Astrocyte of the cerebellum (primary cell): ENCODE measurements at regions not wholly inside any gene's neighbourhood (a gene's known extent, or its start where the extent isn't known, plus 50 kb on each side); places are given as distances from the start of the nearest gene placed in this dataset.

Experiments used
- DNase-seq: peaks from one replicate; pipeline ENCODE4 v3.0.0-alpha.2; 2011; ENCODE audit warnings: low read depth
- H3K4me3 ChIP-seq: 2 replicates; pipeline ENCODE4 v1.5.1; 2011; ENCODE audit warnings: mild to moderate bottlenecking, low read depth, low read length, moderate library complexity
- in situ Hi-C: cut with HindIII; loops from 2 replicates; pipeline ENCODE4 v1.10.0; 2017; ENCODE audit warnings: low sequenced_read_pairs
- TF ChIP-seq, protein P1 (sequence below): IDR thresholded peaks from 2 replicates; pipeline ENCODE4 v1.5.1; 2012; ENCODE audit warnings: low read length, low read depth, moderate library complexity, mild to moderate bottlenecking; ENCODE audit errors: missing control alignments

DNA sequence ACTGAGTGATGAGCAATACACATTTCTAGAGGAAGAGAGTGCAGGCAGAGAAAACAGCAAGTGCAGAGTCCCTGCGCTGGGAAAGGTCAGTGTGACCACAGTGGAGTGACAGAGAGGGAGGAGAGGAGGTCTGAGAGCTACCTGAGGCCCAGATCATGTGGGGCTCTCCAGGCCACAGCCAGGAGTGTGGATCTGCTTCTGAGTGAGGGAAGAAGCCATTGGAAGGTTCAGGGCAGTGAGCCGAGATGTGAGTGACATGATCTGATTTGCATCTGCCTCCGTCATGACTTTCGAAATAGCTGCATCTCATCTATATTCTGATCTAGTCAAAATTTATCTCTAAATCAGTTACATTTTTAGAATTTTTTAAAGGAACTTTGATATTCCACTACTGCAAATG, 367.1 kb downstream of the PREX1 start:
- no peak overlapping the region for H3K4me3 ChIP-seq
- TF ChIP-seq, protein P1, sequence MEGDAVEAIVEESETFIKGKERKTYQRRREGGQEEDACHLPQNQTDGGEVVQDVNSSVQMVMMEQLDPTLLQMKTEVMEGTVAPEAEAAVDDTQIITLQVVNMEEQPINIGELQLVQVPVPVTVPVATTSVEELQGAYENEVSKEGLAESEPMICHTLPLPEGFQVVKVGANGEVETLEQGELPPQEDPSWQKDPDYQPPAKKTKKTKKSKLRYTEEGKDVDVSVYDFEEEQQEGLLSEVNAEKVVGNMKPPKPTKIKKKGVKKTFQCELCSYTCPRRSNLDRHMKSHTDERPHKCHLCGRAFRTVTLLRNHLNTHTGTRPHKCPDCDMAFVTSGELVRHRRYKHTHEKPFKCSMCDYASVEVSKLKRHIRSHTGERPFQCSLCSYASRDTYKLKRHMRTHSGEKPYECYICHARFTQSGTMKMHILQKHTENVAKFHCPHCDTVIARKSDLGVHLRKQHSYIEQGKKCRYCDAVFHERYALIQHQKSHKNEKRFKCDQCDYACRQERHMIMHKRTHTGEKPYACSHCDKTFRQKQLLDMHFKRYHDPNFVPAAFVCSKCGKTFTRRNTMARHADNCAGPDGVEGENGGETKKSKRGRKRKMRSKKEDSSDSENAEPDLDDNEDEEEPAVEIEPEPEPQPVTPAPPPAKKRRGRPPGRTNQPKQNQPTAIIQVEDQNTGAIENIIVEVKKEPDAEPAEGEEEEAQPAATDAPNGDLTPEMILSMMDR = no peak
- in situ Hi-C loops = no loop called here
- DNase-seq = no peak

DNA sequence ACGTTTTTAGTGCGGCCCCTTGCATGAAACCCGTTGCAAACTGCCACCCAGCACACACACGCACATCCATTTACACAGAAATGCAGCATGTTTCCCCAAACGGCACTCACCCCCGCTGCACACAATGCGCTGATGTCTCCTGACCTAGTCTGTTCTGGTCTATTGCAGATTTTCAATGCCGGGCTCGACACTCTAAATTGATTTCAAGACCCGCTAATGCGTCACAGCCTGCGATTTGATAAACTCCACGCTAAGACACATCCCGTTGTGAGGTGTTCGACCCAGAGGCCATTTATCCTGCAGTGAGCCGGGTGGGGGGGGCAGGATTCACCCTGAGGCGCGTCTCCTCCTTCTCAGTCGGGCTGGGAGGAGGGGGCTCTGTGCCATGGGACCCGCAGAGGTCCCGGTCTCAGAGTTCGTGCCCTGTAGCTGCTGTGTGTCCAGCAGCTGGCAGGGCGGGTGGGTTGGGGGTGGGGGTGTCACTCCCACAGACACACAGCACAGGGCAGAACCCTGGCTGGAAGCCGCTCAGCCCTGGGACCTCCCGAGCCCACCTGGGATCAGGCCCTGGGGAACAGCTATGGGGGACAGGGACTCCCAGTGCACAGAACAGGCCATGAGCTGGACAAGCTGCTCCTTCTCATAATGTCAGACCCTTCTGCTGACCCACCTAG, 367.9 kb downstream of the PREX1 start:
- H3K4me3 ChIP-seq = no peak overlapping the region
- in situ Hi-C loops = no loop called here
- no peak for DNase-seq
- TF ChIP-seq, protein P1 = no peak

DNA sequence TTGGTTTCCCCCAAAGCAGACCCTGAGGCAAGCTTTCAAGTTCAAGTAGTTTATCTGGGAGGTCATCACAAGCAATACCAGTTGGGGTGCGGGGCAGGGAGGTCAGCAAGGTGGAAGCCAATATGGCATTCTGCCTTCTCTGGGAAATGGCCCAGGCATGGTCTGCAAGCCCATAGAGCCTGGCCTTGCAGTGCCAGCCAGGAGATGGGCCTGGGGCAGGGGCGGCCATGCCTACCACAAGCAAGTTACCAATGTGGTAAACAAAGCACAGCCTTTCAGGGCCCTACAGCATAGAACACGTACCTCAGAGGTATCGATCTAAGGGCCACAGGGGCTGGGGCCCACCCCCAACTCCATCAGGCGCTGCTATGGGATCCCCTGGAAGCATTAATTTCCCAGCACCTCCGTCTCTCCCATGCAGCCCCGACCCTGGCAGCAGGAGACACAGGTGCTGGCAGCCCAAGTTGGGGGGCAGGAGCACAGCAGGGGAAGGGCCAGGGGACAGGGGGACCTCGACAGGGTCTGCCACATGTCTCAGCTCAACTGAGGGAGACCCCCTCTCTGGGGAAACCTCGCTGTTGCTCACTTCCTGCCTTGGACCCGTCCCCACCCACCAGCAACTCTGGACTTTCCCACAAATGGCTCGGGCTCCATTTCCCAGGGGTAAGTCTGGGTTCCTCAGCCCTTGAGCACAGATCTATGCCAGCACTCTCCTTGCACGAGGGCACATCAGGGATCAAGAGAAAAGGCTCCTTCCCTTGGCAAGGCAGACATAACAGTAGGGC, 369.0 kb downstream of the PREX1 start:
- in situ Hi-C loops = no loop called here
- TF ChIP-seq, protein P1 = no peak
- DNase-seq = no peak
- no peak overlapping the region for H3K4me3 ChIP-seq

DNA sequence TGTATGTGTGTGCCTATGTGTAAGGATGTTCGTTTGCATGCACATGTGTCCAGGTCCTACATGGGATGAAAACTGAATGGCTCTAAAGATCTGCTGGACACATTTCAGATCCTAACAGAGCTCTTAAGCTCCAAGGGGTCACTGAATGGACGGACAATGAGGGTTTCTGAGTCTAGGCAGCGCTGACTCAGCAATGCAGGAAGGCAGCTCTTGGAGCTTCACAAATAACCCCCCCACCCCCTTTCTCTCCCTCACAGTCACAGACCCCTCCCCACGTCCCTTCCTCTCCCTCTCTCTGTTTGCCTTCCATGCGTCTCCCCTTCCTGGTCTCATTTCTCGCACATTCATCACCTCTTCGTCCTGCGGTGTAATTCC, 369.8 kb downstream of the PREX1 start:
- TF ChIP-seq, protein P1 = no peak
- no peak overlapping the region for H3K4me3 ChIP-seq
- no peak for DNase-seq
- in situ Hi-C loops = no loop called here

DNA sequence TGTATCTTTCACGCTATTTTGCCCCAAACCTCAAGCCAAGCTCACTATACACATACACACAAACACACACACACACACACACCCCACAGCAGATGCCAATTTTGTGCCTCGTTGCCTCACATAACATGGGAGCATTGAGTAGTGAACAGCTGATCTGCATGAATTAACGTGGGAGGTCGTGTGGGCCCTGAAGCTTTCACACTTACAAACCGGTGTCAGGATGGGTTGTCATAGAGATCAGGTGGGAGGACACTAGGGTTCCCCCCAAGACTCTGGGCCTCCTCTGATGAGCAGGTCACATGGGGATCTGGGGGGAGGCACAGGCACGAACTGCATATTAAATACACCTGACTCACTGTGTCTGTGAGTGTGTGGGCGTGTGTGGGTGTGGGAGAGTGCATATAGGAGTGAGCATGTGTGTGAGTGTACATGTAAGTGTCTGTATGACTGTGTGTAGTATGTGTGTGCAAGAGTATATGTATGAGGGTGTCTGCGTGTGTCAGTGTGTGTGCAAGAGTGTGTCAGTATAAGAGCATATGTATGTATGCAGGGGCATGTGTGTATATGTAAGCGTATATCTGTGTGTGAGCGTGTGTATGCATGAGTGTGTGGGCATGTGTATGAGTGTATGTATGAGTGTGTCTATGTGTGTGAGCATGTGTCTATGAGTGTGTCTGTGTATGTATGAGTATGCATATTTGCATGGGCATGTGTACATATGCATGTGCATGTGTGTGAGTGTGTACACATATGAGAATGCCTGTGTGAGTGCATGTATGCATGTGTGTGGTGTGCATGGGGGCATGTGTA, 370.4 kb downstream of the PREX1 start:
- TF ChIP-seq, protein P1 = no peak
- in situ Hi-C loops = no loop called here

DNA sequence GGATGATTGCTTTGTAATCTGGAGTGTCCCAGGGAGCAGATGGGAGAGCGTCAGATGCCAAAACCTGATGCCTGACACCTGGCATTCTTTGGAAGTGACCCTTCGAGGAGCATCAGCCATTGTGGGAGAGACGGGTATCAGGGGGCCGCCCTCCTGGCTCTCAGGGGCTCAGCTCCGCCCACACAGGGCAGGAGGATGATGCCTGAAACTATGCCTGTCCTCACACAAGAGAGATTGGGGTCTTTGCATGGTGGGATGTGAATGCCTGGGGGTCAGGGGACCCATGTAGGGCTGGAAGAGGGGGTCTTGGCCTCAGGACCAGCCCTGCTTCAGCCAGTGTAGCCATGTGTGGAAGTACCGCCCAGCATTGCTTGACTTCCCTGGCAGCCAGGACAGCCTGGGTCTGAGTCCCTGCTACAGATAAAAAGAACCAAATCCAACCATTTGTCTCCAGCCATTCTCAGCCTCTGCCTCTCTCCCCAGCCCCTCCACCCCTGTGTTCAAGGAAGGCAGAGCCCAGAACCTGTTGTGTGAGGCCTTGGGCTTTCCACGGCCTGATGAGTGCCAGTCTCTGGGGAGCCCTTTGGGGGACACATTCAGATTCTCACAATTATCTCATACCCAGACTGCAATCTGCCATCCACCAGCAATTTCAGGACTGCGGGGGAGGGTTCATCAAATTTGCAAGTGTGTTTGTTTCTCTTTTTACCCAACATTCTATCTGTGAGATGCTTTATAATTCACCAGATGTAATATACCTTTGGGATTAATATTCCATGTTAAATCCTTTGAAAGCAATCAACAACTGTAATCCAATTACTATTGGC, 371.2 kb downstream of the PREX1 start:
- TF ChIP-seq, protein P1 = no peak
- in situ Hi-C loops = no loop called here

More for the DNA sequence above, 370.4 kb downstream of the PREX1 start:
- no peak overlapping the region for H3K4me3 ChIP-seq
- no peak for DNase-seq

More for the DNA sequence above, 371.2 kb downstream of the PREX1 start:
- no peak for DNase-seq
- H3K4me3 ChIP-seq = no peak overlapping the region
